Brain microvascular endothelial cell (primary cell): ENCODE measurements at regions not wholly inside any gene's neighbourhood (a gene's known extent, or its start where the extent isn't known, plus 50 kb on each side); places are given as distances from the start of the nearest gene placed in this dataset.

Experiments
- DNase-seq: peaks from one replicate; pipeline ENCODE4 v3.0.0-alpha.2; 2020
- H3K27ac ChIP-seq: fragments of 250-450 bp; sonication (Bioruptor Pico); 2 replicates; pipeline ENCODE4 v1.5.1; 2020; ENCODE audit warnings: mild to moderate bottlenecking, moderate library complexity
- H3K27me3 ChIP-seq: fragments of 250-450 bp; sonication (Bioruptor Pico); replicated peaks from 2 replicates; pipeline ENCODE4 v1.5.1; 2020; ENCODE audit warnings: mild to moderate bottlenecking
- H3K36me3 ChIP-seq: fragments of 250-450 bp; sonication (Bioruptor Pico); replicated peaks from 2 replicates; pipeline ENCODE4 v1.5.1; 2020; ENCODE audit warnings: mild to moderate bottlenecking
- H3K4me3 ChIP-seq: 2 replicates; pipeline ENCODE4 v1.5.1; 2011; ENCODE audit warnings: low read depth, mild to moderate bottlenecking, control low read depth, low read length, moderate library complexity
- in situ Hi-C: cut with HindIII; loops from 2 replicates; pipeline ENCODE4 v1.10.0; 2017; ENCODE audit warnings: low sequenced_read_pairs, low pct_ligation_motif_present
- TF ChIP-seq, protein P1 (sequence below): IDR thresholded peaks from 2 replicates; pipeline ENCODE4 v1.5.1; 2011; ENCODE audit warnings: low read depth, mild to moderate bottlenecking, moderate library complexity, low read length, control low read depth, inconsistent platforms; ENCODE audit errors: missing control alignments

- TF ChIP-seq, protein P1, sequence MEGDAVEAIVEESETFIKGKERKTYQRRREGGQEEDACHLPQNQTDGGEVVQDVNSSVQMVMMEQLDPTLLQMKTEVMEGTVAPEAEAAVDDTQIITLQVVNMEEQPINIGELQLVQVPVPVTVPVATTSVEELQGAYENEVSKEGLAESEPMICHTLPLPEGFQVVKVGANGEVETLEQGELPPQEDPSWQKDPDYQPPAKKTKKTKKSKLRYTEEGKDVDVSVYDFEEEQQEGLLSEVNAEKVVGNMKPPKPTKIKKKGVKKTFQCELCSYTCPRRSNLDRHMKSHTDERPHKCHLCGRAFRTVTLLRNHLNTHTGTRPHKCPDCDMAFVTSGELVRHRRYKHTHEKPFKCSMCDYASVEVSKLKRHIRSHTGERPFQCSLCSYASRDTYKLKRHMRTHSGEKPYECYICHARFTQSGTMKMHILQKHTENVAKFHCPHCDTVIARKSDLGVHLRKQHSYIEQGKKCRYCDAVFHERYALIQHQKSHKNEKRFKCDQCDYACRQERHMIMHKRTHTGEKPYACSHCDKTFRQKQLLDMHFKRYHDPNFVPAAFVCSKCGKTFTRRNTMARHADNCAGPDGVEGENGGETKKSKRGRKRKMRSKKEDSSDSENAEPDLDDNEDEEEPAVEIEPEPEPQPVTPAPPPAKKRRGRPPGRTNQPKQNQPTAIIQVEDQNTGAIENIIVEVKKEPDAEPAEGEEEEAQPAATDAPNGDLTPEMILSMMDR: no peak
- H3K4me3 ChIP-seq: no peak overlapping the region
- no peak for DNase-seq
- H3K27me3 ChIP-seq: no peaks in the 10 kb centered on the region
- in situ Hi-C loops: no loop called here
- H3K27ac ChIP-seq: no peak overlapping the region
- H3K36me3 ChIP-seq: no peaks in the 10 kb centered on the region
Measured at GRCh38 chr1:199335496-199335895, 692.0 kb upstream of the NR5A2 start.

DNA sequence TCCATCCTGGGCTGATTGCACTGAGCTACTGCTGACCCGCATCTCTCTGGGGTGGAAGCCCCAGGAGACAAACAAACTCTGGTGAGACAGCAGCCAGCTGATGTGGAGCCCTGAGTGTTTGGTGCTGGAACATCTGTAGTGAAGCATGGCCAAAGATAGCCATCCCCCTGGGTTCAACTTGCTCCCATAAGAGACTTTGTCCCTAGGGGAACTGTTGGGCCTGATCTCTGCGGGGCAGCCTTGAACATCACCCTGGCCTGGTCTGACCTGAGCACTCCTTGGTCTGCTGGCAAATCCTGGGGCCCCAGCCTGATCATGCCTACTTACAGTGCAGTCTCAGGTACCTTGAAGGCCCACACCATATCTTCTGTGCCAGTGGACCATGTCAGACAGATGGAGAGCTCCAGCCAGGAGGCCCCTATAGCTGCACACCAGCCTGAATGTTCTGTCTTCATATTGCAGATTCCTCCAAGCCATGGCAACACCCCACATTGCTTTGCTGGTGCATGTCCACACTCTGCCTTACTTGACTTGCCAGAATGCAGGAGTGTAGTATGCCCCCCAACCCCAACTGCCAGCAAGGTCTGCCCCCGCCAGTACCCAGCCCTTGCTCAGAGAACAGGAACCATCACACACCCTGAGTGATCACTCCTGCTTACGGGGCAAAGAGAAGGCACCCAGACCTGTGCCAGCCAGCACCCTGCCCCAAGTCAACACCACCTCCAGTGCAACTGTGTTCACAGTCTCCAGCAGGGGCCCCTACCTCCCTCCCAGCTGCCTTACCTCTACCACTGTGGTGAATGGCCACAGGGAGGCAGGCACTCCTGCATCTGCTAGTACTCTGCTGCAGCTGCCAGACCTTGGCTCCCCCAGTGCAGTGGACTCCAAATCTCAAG, 690.5 kb upstream of the NR5A2 start:
- no peak for DNase-seq
- in situ Hi-C loops: no loop called here
- H3K27me3 ChIP-seq: no peaks in the 10 kb centered on the region
- TF ChIP-seq, protein P1: no peak
- H3K36me3 ChIP-seq: no peaks in the 10 kb centered on the region
- H3K4me3 ChIP-seq: no peak overlapping the region
- no peak overlapping the region for H3K27ac ChIP-seq

GRCh38 chr1:199338760-199339159, 688.8 kb upstream of the NR5A2 start:
- no peaks in the 10 kb centered on the region for H3K27me3 ChIP-seq
- H3K27ac ChIP-seq: no peak overlapping the region
- in situ Hi-C loops: no loop called here
- DNase-seq: no peak
- no peak overlapping the region for H3K4me3 ChIP-seq
- no peaks in the 10 kb centered on the region for H3K36me3 ChIP-seq
- TF ChIP-seq, protein P1: no peak

GRCh38 chr1:199352351-199352750, 675.2 kb upstream of the NR5A2 start:
- TF ChIP-seq, protein P1: no peak
- Histone ChIP-seq H3K27me3 (no peaks in the 10 kb centered on the region), H3K36me3 (no peaks in the 10 kb centered on the region), H3K27ac (no peak overlapping the region), H3K4me3 (no peak overlapping the region)
- in situ Hi-C loops: no loop called here
- DNase-seq: no peak

DNA sequence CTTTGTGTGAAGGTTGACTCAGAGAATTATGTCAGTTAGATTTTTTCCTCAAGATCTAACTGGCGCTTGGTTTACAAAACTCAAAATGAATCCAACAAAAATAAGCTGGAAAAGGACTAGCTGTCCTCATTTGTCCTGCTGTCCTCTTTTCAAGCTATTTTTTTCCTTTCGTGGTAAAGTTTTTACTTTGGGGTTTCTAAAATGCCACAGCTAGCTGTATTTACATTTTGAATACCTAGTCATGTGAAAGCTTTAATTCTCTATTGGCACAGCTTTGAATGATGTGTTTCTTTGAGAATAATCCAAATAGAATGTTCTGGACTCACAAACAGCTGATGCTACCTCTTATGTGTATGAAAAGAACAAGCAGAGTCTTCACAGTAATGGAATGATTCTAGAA, 673.6 kb upstream of the NR5A2 start:
- in situ Hi-C loops: no loop called here
- Histone ChIP-seq H3K27ac (no peak overlapping the region), H3K4me3 (no peak overlapping the region), H3K27me3 (no peaks in the 10 kb centered on the region), H3K36me3 (no peaks in the 10 kb centered on the region)
- no peak for DNase-seq
- TF ChIP-seq, protein P1: no peak
